DND-41 (cell line): ENCODE measurements at regions not wholly inside any gene's neighbourhood (a gene's known extent, or its start where the extent isn't known, plus 50 kb on each side); places are given as distances from the start of the nearest gene placed in this dataset.

Experiments
- ATAC-seq: fragments of 200-7000 bp; cut with Tn5 transposase; 3 replicates; pipeline ENCODE4 v1.9.1; 2021; ENCODE audit warnings: low read depth; ENCODE audit not compliant: insufficient read depth
- DNase-seq: peaks from one replicate; pipeline ENCODE4 v3.0.0-alpha.2; 2020
- H2AFZ ChIP-seq: 2 replicates; pipeline ENCODE4 v1.6.0; 2012; ENCODE audit warnings: low read depth, low read length
- H3K27ac ChIP-seq: 2 replicates; pipeline ENCODE4 v1.5.1; 2012; ENCODE audit warnings: low read length, inconsistent platforms
- H3K27me3 ChIP-seq: fragments of 200-600 bp; sonication (generic); 2 replicates; pipeline ENCODE4 v1.6.0; 2012; ENCODE audit warnings: low read length, mild to moderate bottlenecking, inconsistent platforms; ENCODE audit not compliant: insufficient read depth, poor library complexity
- H3K36me3 ChIP-seq: 2 replicates; pipeline ENCODE4 v1.5.1; 2012; ENCODE audit warnings: low read length, inconsistent platforms; ENCODE audit not compliant: insufficient read depth
- H3K4me1 ChIP-seq: 2 replicates; pipeline ENCODE4 v1.5.1; 2012; ENCODE audit warnings: mild to moderate bottlenecking, low read length; ENCODE audit not compliant: insufficient read depth
- H3K4me2 ChIP-seq: 2 replicates; pipeline ENCODE4 v1.6.0; 2012; ENCODE audit warnings: mild to moderate bottlenecking, moderate library complexity, low read length, inconsistent platforms; ENCODE audit not compliant: insufficient read depth
- H3K4me3 ChIP-seq, 2 experiments: fragments of 200-600 bp in 1 of 2; shearing (Covaris generic) in 1 of 2; 2 replicates each; pipeline ENCODE4 v1.5.1; 2012 to 2016; ENCODE audit warnings: inconsistent platforms in 2 of 2, low read length in 2 of 2, mild to moderate bottlenecking in 2 of 2, low read depth in 1 of 2, moderate library complexity in 1 of 2
- H3K79me2 ChIP-seq: 2 replicates; pipeline ENCODE4 v1.6.0; 2012; ENCODE audit warnings: low read length, inconsistent platforms; ENCODE audit not compliant: insufficient read depth
- H3K9ac ChIP-seq: 2 replicates; pipeline ENCODE4 v1.6.0; 2012; ENCODE audit warnings: low read depth, mild to moderate bottlenecking, inconsistent platforms, low read length, moderate library complexity
- H3K9me3 ChIP-seq: 2 replicates; pipeline ENCODE4 v1.5.1; 2012; ENCODE audit warnings: low read length, moderate library complexity, mild to moderate bottlenecking, inconsistent platforms; ENCODE audit not compliant: insufficient read depth, severe bottlenecking
- H4K20me1 ChIP-seq: 2 replicates; pipeline ENCODE4 v1.6.0; 2012; ENCODE audit warnings: low read length; ENCODE audit not compliant: insufficient read depth
- EZH2 ChIP-seq: IDR thresholded peaks from 3 replicates; pipeline ENCODE4 v1.6.1; 2012; ENCODE audit warnings: borderline replicate concordance, low read depth, mild to moderate bottlenecking, moderate library complexity, low read length, inconsistent platforms; ENCODE audit not compliant: severe bottlenecking
- TF ChIP-seq, protein P1 (sequence below): IDR thresholded peaks from 2 replicates; pipeline ENCODE4 v1.5.1; 2012; ENCODE audit warnings: borderline replicate concordance, low read length, moderate library complexity, mild to moderate bottlenecking; ENCODE audit not compliant: poor library complexity, severe bottlenecking; ENCODE audit errors: extremely low read depth

DNA sequence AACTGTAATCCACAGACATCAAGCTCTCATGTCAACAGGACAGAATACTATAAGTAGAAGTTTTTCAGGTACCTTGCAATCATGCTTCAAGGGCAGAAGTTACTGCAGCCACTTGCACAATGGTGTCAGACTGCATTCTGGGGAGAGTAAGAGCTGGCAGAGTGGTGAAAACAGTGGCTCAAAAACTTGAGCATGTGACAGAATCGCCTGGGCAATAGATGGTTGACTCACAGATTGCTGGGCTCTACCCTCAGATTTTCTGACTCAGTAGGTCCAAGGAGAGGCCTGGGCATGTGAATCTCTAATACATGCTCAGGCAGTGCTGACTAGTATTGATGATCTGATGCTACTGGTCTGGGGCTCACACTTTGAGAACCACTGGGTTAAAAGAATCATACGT lies 187.8 kb downstream of the TBX5 start:
- TF ChIP-seq EZH2 = no peak
- TF ChIP-seq, protein P1, sequence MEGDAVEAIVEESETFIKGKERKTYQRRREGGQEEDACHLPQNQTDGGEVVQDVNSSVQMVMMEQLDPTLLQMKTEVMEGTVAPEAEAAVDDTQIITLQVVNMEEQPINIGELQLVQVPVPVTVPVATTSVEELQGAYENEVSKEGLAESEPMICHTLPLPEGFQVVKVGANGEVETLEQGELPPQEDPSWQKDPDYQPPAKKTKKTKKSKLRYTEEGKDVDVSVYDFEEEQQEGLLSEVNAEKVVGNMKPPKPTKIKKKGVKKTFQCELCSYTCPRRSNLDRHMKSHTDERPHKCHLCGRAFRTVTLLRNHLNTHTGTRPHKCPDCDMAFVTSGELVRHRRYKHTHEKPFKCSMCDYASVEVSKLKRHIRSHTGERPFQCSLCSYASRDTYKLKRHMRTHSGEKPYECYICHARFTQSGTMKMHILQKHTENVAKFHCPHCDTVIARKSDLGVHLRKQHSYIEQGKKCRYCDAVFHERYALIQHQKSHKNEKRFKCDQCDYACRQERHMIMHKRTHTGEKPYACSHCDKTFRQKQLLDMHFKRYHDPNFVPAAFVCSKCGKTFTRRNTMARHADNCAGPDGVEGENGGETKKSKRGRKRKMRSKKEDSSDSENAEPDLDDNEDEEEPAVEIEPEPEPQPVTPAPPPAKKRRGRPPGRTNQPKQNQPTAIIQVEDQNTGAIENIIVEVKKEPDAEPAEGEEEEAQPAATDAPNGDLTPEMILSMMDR = no peak
- Histone ChIP-seq H3K27ac (no peak overlapping the region), H3K4me2 (no peak overlapping the region), H3K4me3 (no peak overlapping the region), H3K79me2 (no peaks in the 10 kb centered on the region), H4K20me1 (no peaks in the 10 kb centered on the region), H3K9ac (no peak overlapping the region), H3K9me3 (no peaks in the 10 kb centered on the region), H3K4me1 (no peaks in the 10 kb centered on the region), H3K36me3 (no peaks in the 10 kb centered on the region), H3K27me3 (peaks cover 11% of the 10 kb centered on the region), H2AFZ (no peak overlapping the region)
- ATAC-seq (no peak), DNase-seq (no peak)

GRCh38 chr12:114215746-114216145 lies 190.2 kb downstream of the TBX5 start:
- Histone ChIP-seq H3K4me3 (no peak overlapping the region), H3K79me2 (no peaks in the 10 kb centered on the region), H3K9me3 (no peaks in the 10 kb centered on the region), H3K4me2 (no peak overlapping the region), H3K9ac (no peak overlapping the region), H3K4me1 (no peaks in the 10 kb centered on the region), H3K36me3 (no peaks in the 10 kb centered on the region), H3K27ac (no peak overlapping the region), H4K20me1 (no peaks in the 10 kb centered on the region), H3K27me3 (peaks cover 8% of the 10 kb centered on the region), H2AFZ (no peak overlapping the region)
- no peak for DNase-seq
- ATAC-seq = no peak
- no peak for TF ChIP-seq EZH2
- TF ChIP-seq, protein P1 = no peak

- H2AFZ ChIP-seq = no peak overlapping the region
- H3K4me2 ChIP-seq = no peak overlapping the region
- H3K79me2 ChIP-seq = no peaks in the 10 kb centered on the region
- peaks cover 3% of the 10 kb centered on the region for H3K27me3 ChIP-seq
- no peaks in the 10 kb centered on the region for H3K9me3 ChIP-seq
- ATAC-seq (no peak), DNase-seq (no peak)
- no peak overlapping the region for H3K9ac ChIP-seq
- H4K20me1 ChIP-seq = no peaks in the 10 kb centered on the region
- H3K4me3 ChIP-seq = no peak overlapping the region
- no peaks in the 10 kb centered on the region for H3K4me1 ChIP-seq
- H3K27ac ChIP-seq = no peak overlapping the region
- no peaks in the 10 kb centered on the region for H3K36me3 ChIP-seq
- TF ChIP-seq, protein P1 = no peak
- TF ChIP-seq EZH2 = no peak
Measured at GRCh38 chr12:114213055-114213581, 192.8 kb downstream of the TBX5 start.

GRCh38 chr12:114209861-114210260 lies 196.1 kb downstream of the TBX5 start:
- Histone ChIP-seq H3K27ac (no peak overlapping the region), H3K4me3 (no peak overlapping the region), H3K9ac (no peak overlapping the region), H3K9me3 (no peaks in the 10 kb centered on the region), H2AFZ (no peak overlapping the region), H3K79me2 (no peaks in the 10 kb centered on the region), H3K4me1 (no peaks in the 10 kb centered on the region), H4K20me1 (no peaks in the 10 kb centered on the region), H3K4me2 (no peak overlapping the region), H3K27me3 (peaks cover 3% of the 10 kb centered on the region), H3K36me3 (no peaks in the 10 kb centered on the region)
- no peak for TF ChIP-seq EZH2
- TF ChIP-seq, protein P1 = no peak
- DNase-seq (no peak), ATAC-seq (no peak)
